H9 (cell line): ENCODE measurements at regions not wholly inside any gene's neighbourhood (a gene's known extent, or its start where the extent isn't known, plus 50 kb on each side); places are given as distances from the start of the nearest gene placed in this dataset.

Experiments
- DNase-seq: peaks from one replicate; pipeline ENCODE4 v3.0.0-alpha.2; 2017
- H2AFZ ChIP-seq: one replicate; pipeline ENCODE4 v1.6.1; 2013; ENCODE audit warnings: mild to moderate bottlenecking, low read length, control low read depth, moderate library complexity
- H2AK5ac ChIP-seq: 2 replicates; pipeline ENCODE4 v1.6.1; 2013; ENCODE audit warnings: low read length, control low read depth, mixed read lengths; ENCODE audit not compliant: insufficient read length
- H2BK120ac ChIP-seq: one replicate; pipeline ENCODE4 v1.6.1; 2013; ENCODE audit warnings: low read depth, mild to moderate bottlenecking, low read length, control low read depth, inconsistent platforms; ENCODE audit not compliant: poor library complexity, severe bottlenecking
- H2BK12ac ChIP-seq: 2 replicates; pipeline ENCODE4 v1.6.1; 2013; ENCODE audit warnings: low read length, control low read depth, mixed read lengths, low read depth; ENCODE audit not compliant: insufficient read length
- H2BK15ac ChIP-seq: 2 replicates; pipeline ENCODE4 v1.6.1; 2013; ENCODE audit warnings: low read depth, low read length, control low read depth
- H2BK20ac ChIP-seq: one replicate; pipeline ENCODE4 v1.6.1; 2013; ENCODE audit warnings: low read depth, mild to moderate bottlenecking, low read length, control low read depth, inconsistent platforms; ENCODE audit not compliant: poor library complexity, severe bottlenecking
- H2BK5ac ChIP-seq: 2 replicates; pipeline ENCODE4 v1.6.1; 2013; ENCODE audit warnings: low read length, control low read depth, mixed read lengths; ENCODE audit not compliant: insufficient read length
- H3K14ac ChIP-seq: 2 replicates; pipeline ENCODE4 v1.6.1; 2013; ENCODE audit warnings: low read length, control low read depth; ENCODE audit not compliant: insufficient read depth
- H3K18ac ChIP-seq: 2 replicates; pipeline ENCODE4 v1.6.1; 2013; ENCODE audit warnings: low read depth, mild to moderate bottlenecking, mixed read lengths, low read length, control low read depth; ENCODE audit not compliant: insufficient read length
- H3K23ac ChIP-seq: 2 replicates; pipeline ENCODE4 v1.6.1; 2013; ENCODE audit warnings: low read length, control low read depth, mixed read lengths, low read depth; ENCODE audit not compliant: insufficient read length
- H3K23me2 ChIP-seq: 2 replicates; pipeline ENCODE4 v1.6.1; 2013; ENCODE audit warnings: low read depth, mild to moderate bottlenecking, mixed read lengths, low read length, control low read depth; ENCODE audit not compliant: insufficient read length, poor library complexity, severe bottlenecking
- H3K27ac ChIP-seq: 2 replicates; pipeline ENCODE4 v1.5.1; 2013; ENCODE audit warnings: low read length, control low read depth, mixed read lengths, low read depth; ENCODE audit not compliant: insufficient read length
- H3K27me3 ChIP-seq: 2 replicates; pipeline ENCODE4 v1.6.1; 2013; ENCODE audit warnings: low read length, control low read depth, inconsistent platforms; ENCODE audit not compliant: insufficient read depth
- H3K4ac ChIP-seq: 2 replicates; pipeline ENCODE4 v1.6.1; 2013; ENCODE audit warnings: low read depth, mild to moderate bottlenecking, control low read depth, inconsistent platforms, low read length, moderate library complexity
- H3K4me1 ChIP-seq: 2 replicates; pipeline ENCODE4 v1.6.1; 2013; ENCODE audit warnings: low read length, control low read depth, inconsistent platforms; ENCODE audit not compliant: insufficient read depth
- H3K4me2 ChIP-seq: 2 replicates; pipeline ENCODE4 v1.6.1; 2013; ENCODE audit warnings: low read length, control low read depth, mixed read lengths; ENCODE audit not compliant: insufficient read length, insufficient read depth
- H3K56ac ChIP-seq: 2 replicates; pipeline ENCODE4 v1.6.1; 2013; ENCODE audit warnings: low read depth, mild to moderate bottlenecking, mixed read lengths, low read length, control low read depth; ENCODE audit not compliant: insufficient read length
- H3K79me1 ChIP-seq: 2 replicates; pipeline ENCODE4 v1.6.1; 2013; ENCODE audit warnings: low read depth, mild to moderate bottlenecking, moderate library complexity, low read length, control low read depth, inconsistent platforms; ENCODE audit not compliant: insufficient read depth, poor library complexity, severe bottlenecking
- H3K79me2 ChIP-seq: 2 replicates; pipeline ENCODE4 v1.6.1; 2013; ENCODE audit warnings: low read length, control low read depth, inconsistent platforms; ENCODE audit not compliant: insufficient read depth
- H3K9ac ChIP-seq: 2 replicates; pipeline ENCODE4 v1.6.1; 2013; ENCODE audit warnings: low read length, control low read depth, mixed read lengths; ENCODE audit not compliant: insufficient read length; ENCODE audit errors: extremely low read depth
- H3K9me3 ChIP-seq: one replicate; pipeline ENCODE4 v1.6.1; 2013; ENCODE audit warnings: low read depth, low read length, inconsistent platforms; ENCODE audit not compliant: control insufficient read depth
- H3T11ph ChIP-seq: one replicate; pipeline ENCODE4 v1.6.1; 2013; ENCODE audit warnings: mild to moderate bottlenecking, low read length, control low read depth, inconsistent platforms
- H4K20me1 ChIP-seq: one replicate; pipeline ENCODE4 v1.6.1; 2013; ENCODE audit not compliant: control insufficient read depth, insufficient read length, insufficient read depth
- H4K5ac ChIP-seq: 2 replicates; pipeline ENCODE4 v1.6.1; 2013; ENCODE audit warnings: low read depth, mild to moderate bottlenecking, mixed read lengths, low read length, control low read depth; ENCODE audit not compliant: insufficient read length
- H4K8ac ChIP-seq: replicated peaks from 2 replicates; pipeline ENCODE4 v1.6.1; 2013; ENCODE audit warnings: low read length, control low read depth, mixed read lengths, low read depth; ENCODE audit not compliant: insufficient read length
- H4K91ac ChIP-seq: 2 replicates; pipeline ENCODE4 v1.6.1; 2013; ENCODE audit warnings: low read depth, mild to moderate bottlenecking, moderate library complexity, mixed read lengths, low read length, control low read depth; ENCODE audit not compliant: insufficient read length
- H3K27ac Mint-ChIP-seq, 3 experiments: 2 replicates in 2 of 3; 3 replicates in 1 of 3; pipeline ENCODE4 v1.8.0; 2020 to 2021; ENCODE audit warnings: mixed read lengths in 3 of 3, mild to moderate bottlenecking in 1 of 3, moderate library complexity in 1 of 3
- H3K27me3 Mint-ChIP-seq: 2 replicates; pipeline ENCODE4 v1.8.0; 2021; ENCODE audit warnings: low read depth, mild to moderate bottlenecking, moderate library complexity, mixed read lengths
- H3K36me3 Mint-ChIP-seq, 3 experiments: 2 replicates in 2 of 3; 3 replicates in 1 of 3; pipeline ENCODE4 v1.8.0; 2020 to 2021; ENCODE audit warnings: low read depth in 3 of 3, mixed read lengths in 3 of 3; ENCODE audit not compliant: insufficient read depth in 1 of 3
- H3K4me1 Mint-ChIP-seq, 2 experiments: 2 replicates each; pipeline ENCODE4 v1.8.0; 2020; ENCODE audit warnings: mixed read lengths in 2 of 2
- H3K4me3 Mint-ChIP-seq, 2 experiments: 2 replicates in 1 of 2; 3 replicates in 1 of 2; pipeline ENCODE4 v1.8.0; 2020 to 2021; ENCODE audit warnings: mild to moderate bottlenecking in 2 of 2, mixed read lengths in 2 of 2, moderate library complexity in 1 of 2
- H3K9me3 Mint-ChIP-seq, 2 experiments: 2 replicates in 1 of 2; 3 replicates in 1 of 2; pipeline ENCODE4 v1.8.0; 2020; ENCODE audit warnings: mild to moderate bottlenecking in 2 of 2, mixed read lengths in 2 of 2, moderate library complexity in 1 of 2
- CTCF ChIP-seq: fragments of 200-600 bp; sonication (generic); conservative IDR thresholded peaks from 3 replicates; pipeline ENCODE4 v1.8.0; 2021; ENCODE audit warnings: antibody characterized with exemption, mild to moderate bottlenecking
- WGBS: extraction: QIAGEN DNeasy Blood & Tissue Kit; methylation state at CpG from one replicate; pipeline ENCODE4 v1.1.7; 2013; ENCODE audit warnings: missing lambda C conversion rate, low lambda C conversion rate, mixed read lengths; ENCODE audit not compliant: insufficient read length; ENCODE audit errors: extremely low coverage; 5-methylcytosine and 5-hydroxymethylcytosine counted together

GRCh38 chr11:127474766-127475165 lies 474.2 kb upstream of the KIRREL3 start:
- H3K4me1 ChIP-seq: no peaks in the 10 kb centered on the region
- no peak overlapping the region for H3K4ac ChIP-seq
- Mint-ChIP-seq H3K27ac (no peak overlapping the region), H3K27me3 (peaks cover 4% of the 10 kb centered on the region; the same call in 1 of the 2 replicates), H3K4me1 (0 out of 4 replicates have a peak, but pooled peaks cover 0 to 4% of the 10 kb centered on the region in 2 experiments), H3K36me3 (no peaks in the 10 kb centered on the region), H3K4me3 (no peak overlapping the region), H3K9me3 (no peaks in the 10 kb centered on the region; a peak in 1 of 5 replicates)
- WGBS: no CpG with 5 or more reads among the region's 1 CpG
- H3K14ac ChIP-seq: no peak overlapping the region
- H2AFZ ChIP-seq: no peak overlapping the region
- no peak overlapping the region for H2BK12ac ChIP-seq
- H2BK5ac ChIP-seq: no peak overlapping the region
- H3K4me2 ChIP-seq: no peak overlapping the region
- H3K56ac ChIP-seq: no peak overlapping the region
- H2AK5ac ChIP-seq: no peak overlapping the region
- H4K20me1 ChIP-seq: no peaks in the 10 kb centered on the region
- no peak overlapping the region for H3K27ac ChIP-seq
- no peak overlapping the region for H3K9ac ChIP-seq
- H3K9me3 ChIP-seq: no peaks in the 10 kb centered on the region
- no peaks in the 10 kb centered on the region for H3K79me1 ChIP-seq
- H3K18ac ChIP-seq: no peak overlapping the region
- H3K27me3 ChIP-seq: no peaks in the 10 kb centered on the region
- H2BK15ac ChIP-seq: no peak overlapping the region
- DNase-seq: no peak
- no peak overlapping the region for H2BK120ac ChIP-seq
- H4K91ac ChIP-seq: no peak overlapping the region
- no peak overlapping the region for H3T11ph ChIP-seq
- H4K5ac ChIP-seq: no peak overlapping the region
- TF ChIP-seq CTCF: no peak
- no peaks in the 10 kb centered on the region for H3K79me2 ChIP-seq
- H3K23me2 ChIP-seq: no peaks in the 10 kb centered on the region
- no peak overlapping the region for H4K8ac ChIP-seq
- no peak overlapping the region for H3K23ac ChIP-seq
- H2BK20ac ChIP-seq: no peak overlapping the region
